HEK293T (cell line): ENCODE measurements at regions not wholly inside any gene's neighbourhood (a gene's known extent, or its start where the extent isn't known, plus 50 kb on each side); places are given as distances from the start of the nearest gene placed in this dataset.
A peak's percentile ranks its signal among the peaks of the same experiment; 100 is the strongest.
"Not testable (repeated sequence)": the region's sequence is repeated elsewhere in the genome, so short reads cannot be mapped to it uniquely, and the experiment has no call there.

Experiments used
- CTCF ChIA-PET: fragments of 350-600 bp; formaldehyde crosslinking; extraction: SDS; loops from one replicate; lab custom pipeline; 2021; ENCODE audit warnings: antibody characterized with exemption, inconsistent platforms; lab: Yijun Ruan, JAX
- POLR2A ChIA-PET: fragments of 350-600 bp; formaldehyde crosslinking; extraction: SDS; loops from one replicate; lab custom pipeline; 2020; ENCODE audit warnings: antibody characterized with exemption, inconsistent platforms; lab: Yijun Ruan, JAX
- DNase-seq: peaks from one replicate; pipeline ENCODE4 v3.0.0; 2012; ENCODE audit warnings: mixed read lengths; ENCODE audit errors: extremely low spot score
- ARNT ChIP-seq: fragments of 450-650 bp; IDR thresholded peaks from 2 replicates; pipeline ENCODE4 v1.6.1; 2017; ENCODE audit warnings: mild to moderate bottlenecking
- BHLHE40 ChIP-seq: fragments of 450-650 bp; IDR thresholded peaks from 2 replicates; pipeline ENCODE4 v1.6.1; 2016; ENCODE audit warnings: mild to moderate bottlenecking, moderate library complexity, borderline replicate concordance
- CTBP1 ChIP-seq: fragments of 450-650 bp; IDR thresholded peaks from 2 replicates; pipeline ENCODE4 v1.6.1; 2016; ENCODE audit warnings: borderline replicate concordance
- ELF4 ChIP-seq: fragments of 450-650 bp; IDR thresholded peaks from 2 replicates; pipeline ENCODE4 v1.6.1; 2017; ENCODE audit warnings: antibody characterized with exemption
- FOXA1 ChIP-seq: fragments of 450-650 bp; IDR thresholded peaks from 2 replicates; pipeline ENCODE4 v1.6.1; 2016; ENCODE audit warnings: mild to moderate bottlenecking
- FOXK2 ChIP-seq: fragments of 450-650 bp; IDR thresholded peaks from 2 replicates; pipeline ENCODE4 v1.6.1; 2016; ENCODE audit warnings: mild to moderate bottlenecking
- FOXM1 ChIP-seq: fragments of 450-650 bp; IDR thresholded peaks from 2 replicates; pipeline ENCODE4 v1.6.1; 2017; ENCODE audit warnings: mild to moderate bottlenecking, borderline replicate concordance
- HDGF ChIP-seq: fragments of 450-650 bp; IDR thresholded peaks from 2 replicates; pipeline ENCODE4 v1.6.1; 2017; ENCODE audit warnings: antibody characterized with exemption, borderline replicate concordance
- L3MBTL2 ChIP-seq: fragments of 450-650 bp; conservative IDR thresholded peaks from 2 replicates; pipeline ENCODE4 v1.6.1; 2016; ENCODE audit warnings: mild to moderate bottlenecking
- LEF1 ChIP-seq: fragments of 450-650 bp; IDR thresholded peaks from 2 replicates; pipeline ENCODE4 v1.6.1; 2017; ENCODE audit warnings: mild to moderate bottlenecking, borderline replicate concordance
- NFRKB ChIP-seq: fragments of 450-650 bp; IDR thresholded peaks from 2 replicates; pipeline ENCODE4 v1.6.1; 2016; ENCODE audit warnings: mild to moderate bottlenecking, moderate library complexity
- PKNOX1 ChIP-seq: fragments of 450-650 bp; IDR thresholded peaks from 2 replicates; pipeline ENCODE4 v1.6.1; 2016
- SP1 ChIP-seq: fragments of 450-650 bp; IDR thresholded peaks from 2 replicates; pipeline ENCODE4 v1.6.1; 2017
- SUZ12 ChIP-seq: fragments of 450-650 bp; IDR thresholded peaks from 2 replicates; pipeline ENCODE4 v1.6.1; 2016; ENCODE audit warnings: mild to moderate bottlenecking
- TARDBP ChIP-seq: fragments of 450-650 bp; IDR thresholded peaks from 2 replicates; pipeline ENCODE4 v1.6.1; 2016
- ZNF384 ChIP-seq: fragments of 450-650 bp; IDR thresholded peaks from 2 replicates; pipeline ENCODE4 v1.6.1; 2016

GRCh38 chr4:151584101-151584500, 175.1 kb downstream of the FHIP1A start:
- POLR2A ChIA-PET: no interaction called here
- TF ChIP-seq SP1 (no peak), FOXK2 (no peak), L3MBTL2 (no peak), ELF4 (no peak), TARDBP (no peak), NFRKB (no peak), ARNT (no peak), LEF1 (no peak), ZNF384 (no peak), FOXM1 (no peak), CTBP1 (no peak), BHLHE40 (no peak)
- CTCF ChIA-PET: interaction anchor here (1.4 kb wide), 1 partner anchor 20 kb away, joined by 4 read pairs; no protein-coding TSS in a partner anchor
- no peak for DNase-seq

GRCh38 chr4:151595629-151596028, 165.2 kb downstream of the GATB start:
- POLR2A ChIA-PET, CTCF ChIA-PET, DNase-seq: not testable (repeated sequence)

GRCh38 chr4:151597691-151598090, 163.1 kb downstream of the GATB start:
- CTCF ChIA-PET, POLR2A ChIA-PET, DNase-seq: not testable (repeated sequence)

- CTCF ChIA-PET: no interaction called here
- no peak for DNase-seq
- TF ChIP-seq LEF1 (no peak), BHLHE40 (no peak), FOXA1 (no peak), SP1 (no peak), ELF4 (no peak), SUZ12 (no peak), HDGF (no peak), L3MBTL2 (no peak), FOXM1 (no peak), CTBP1 (no peak), ZNF384 (no peak), NFRKB (no peak), FOXK2 (no peak), ARNT (no peak), TARDBP (no peak), PKNOX1 (no peak)
- POLR2A ChIA-PET: no interaction called here
These were observed 160.9 kb downstream of the GATB start for GRCh38 chr4:151599863-151600262.

- TF ChIP-seq SP1 (no peak), PKNOX1 (no peak), HDGF (no peak), FOXA1 (no peak), ARNT (no peak), BHLHE40 (no peak), SUZ12 (no peak), FOXK2 (no peak), L3MBTL2 (no peak), TARDBP (no peak), LEF1 (no peak), CTBP1 (no peak), ELF4 (no peak), ZNF384 (no peak), FOXM1 (no peak), NFRKB (no peak)
- POLR2A ChIA-PET: no interaction called here
- CTCF ChIA-PET: no interaction called here
- DNase-seq: no peak
These were observed 160.4 kb downstream of the GATB start for GRCh38 chr4:151600432-151600831.

- TF ChIP-seq ELF4: no peak
- no peak for TF ChIP-seq L3MBTL2
- TF ChIP-seq FOXA1: no peak
- no peak for TF ChIP-seq SP1
- no peak for TF ChIP-seq SUZ12
- TF ChIP-seq ARNT: no peak
- no peak for TF ChIP-seq FOXM1
- no peak for TF ChIP-seq TARDBP
- TF ChIP-seq CTBP1: no peak
- TF ChIP-seq PKNOX1: no peak
- ChIA-PET CTCF (interaction anchor here (0.8 to 1.8 kb wide), 5 partner anchors 11 to 73 kb away, joined by 3 to 7 read pairs (median 4); no protein-coding TSS in a partner anchor), POLR2A (no interaction called here)
- DNase-seq: no peak
These were observed 157.4 kb downstream of the GATB start for GRCh38 chr4:151603377-151603776.

- POLR2A ChIA-PET: no interaction called here
- DNase-seq: peak; percentile 12
- TF ChIP-seq FOXA1 (no peak), TARDBP (no peak), NFRKB (no peak), CTBP1 (no peak), ARNT (no peak), HDGF (no peak), PKNOX1 (no peak), BHLHE40 (no peak), FOXM1 (no peak), ELF4 (no peak), L3MBTL2 (no peak), SUZ12 (no peak), LEF1 (no peak), FOXK2 (no peak), SP1 (no peak), ZNF384 (no peak)
- CTCF ChIA-PET: interaction anchor here (0.7 to 1.8 kb wide), 15 partner anchors 9 to 487 kb away, joined by 3 to 7 read pairs (median 3); no protein-coding TSS in a partner anchor
These were observed 156.6 kb downstream of the GATB start for GRCh38 chr4:151604238-151604637.
